Effector memory CD4-positive, alpha-beta T cell (primary cell): ENCODE measurements at regions not wholly inside any gene's neighbourhood (a gene's known extent, or its start where the extent isn't known, plus 50 kb on each side); places are given as distances from the start of the nearest gene placed in this dataset.

Source experiments
- DNase-seq, 3 donors: peaks; one replicate each; pipeline ENCODE4 v3.0.0-alpha.2; 2020
- H3K27ac ChIP-seq: 2 replicates; pipeline ENCODE4 v1.7.0; 2013; ENCODE audit warnings: mild to moderate bottlenecking, low read length, moderate library complexity; ENCODE audit not compliant: insufficient read depth, poor library complexity, severe bottlenecking
- H3K27me3 ChIP-seq: replicated peaks from 2 replicates; pipeline ENCODE4 v1.7.0; 2013; ENCODE audit warnings: mild to moderate bottlenecking, low read length; ENCODE audit not compliant: insufficient read depth, control insufficient read depth, poor library complexity, severe bottlenecking
- H3K36me3 ChIP-seq: 2 replicates; pipeline ENCODE4 v1.7.0; 2013; ENCODE audit warnings: mild to moderate bottlenecking, low read length, moderate library complexity; ENCODE audit not compliant: control insufficient read depth, insufficient read depth
- H3K4me1 ChIP-seq: 2 replicates; pipeline ENCODE4 v1.7.0; 2013; ENCODE audit warnings: low read length, mild to moderate bottlenecking; ENCODE audit not compliant: control insufficient read depth, insufficient read depth, poor library complexity, severe bottlenecking
- H3K4me3 ChIP-seq: 2 replicates; pipeline ENCODE4 v1.7.0; 2013; ENCODE audit warnings: low read length, low read depth, mild to moderate bottlenecking; ENCODE audit not compliant: insufficient read depth, poor library complexity, severe bottlenecking
- H3K9me3 ChIP-seq: 2 replicates; pipeline ENCODE4 v1.7.0; 2013; ENCODE audit warnings: mild to moderate bottlenecking, low read length, moderate library complexity; ENCODE audit not compliant: control insufficient read depth

DNA sequence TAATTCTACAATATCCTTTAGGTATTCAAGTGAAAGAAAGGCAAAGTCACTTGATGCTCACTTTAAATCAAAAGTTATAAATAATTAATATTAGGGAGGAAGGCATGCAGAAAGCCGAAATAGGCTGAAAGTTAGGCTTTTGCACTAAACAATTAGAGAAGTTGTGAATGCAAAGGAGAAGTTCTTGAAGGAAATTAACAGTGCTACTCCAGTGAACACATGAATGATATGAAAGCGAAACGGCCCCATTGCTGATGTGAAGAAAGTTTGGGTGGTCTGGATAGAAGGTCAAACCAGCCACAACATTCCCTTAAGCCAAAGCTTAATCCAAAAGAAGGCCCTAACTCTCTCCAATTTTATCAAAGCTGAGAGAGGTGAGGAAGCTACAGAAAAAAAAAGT lies 103.1 kb upstream of the CXCR4 start:
- no peaks in the 10 kb centered on the region for H3K9me3 ChIP-seq
- H3K36me3 ChIP-seq, result no peaks in the 10 kb centered on the region
- H3K4me3 ChIP-seq, result no peak overlapping the region
- H3K27me3 ChIP-seq, result no peaks in the 10 kb centered on the region
- DNase-seq, result no peak
- H3K4me1 ChIP-seq, result peaks cover 8% of the 10 kb centered on the region
- no peak overlapping the region for H3K27ac ChIP-seq

DNA sequence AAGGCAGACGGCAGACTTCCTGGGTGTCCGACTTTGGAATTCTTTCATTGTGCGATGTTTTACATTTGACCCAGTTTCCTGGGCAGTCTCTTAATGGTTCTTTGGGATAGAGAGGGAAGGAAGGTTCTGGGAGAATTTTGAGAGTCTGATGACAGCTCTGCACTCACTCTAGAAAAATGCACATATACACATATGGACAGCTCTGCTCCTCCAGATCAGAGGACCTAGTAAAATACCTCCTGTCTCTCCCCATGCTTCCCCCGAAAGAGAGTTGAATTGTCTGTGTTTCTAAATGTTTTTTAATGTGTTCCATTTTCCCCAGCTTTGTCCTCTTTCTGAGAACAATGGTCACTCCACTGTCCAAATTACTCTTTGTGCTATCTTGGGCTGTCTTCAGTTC lies 102.0 kb upstream of the CXCR4 start:
- no peak overlapping the region for H3K4me3 ChIP-seq
- H3K27ac ChIP-seq, result no peak overlapping the region
- no peaks in the 10 kb centered on the region for H3K9me3 ChIP-seq
- DNase-seq, result no peak
- H3K4me1 ChIP-seq, result no peaks in the 10 kb centered on the region
- no peaks in the 10 kb centered on the region for H3K27me3 ChIP-seq
- no peaks in the 10 kb centered on the region for H3K36me3 ChIP-seq

DNA sequence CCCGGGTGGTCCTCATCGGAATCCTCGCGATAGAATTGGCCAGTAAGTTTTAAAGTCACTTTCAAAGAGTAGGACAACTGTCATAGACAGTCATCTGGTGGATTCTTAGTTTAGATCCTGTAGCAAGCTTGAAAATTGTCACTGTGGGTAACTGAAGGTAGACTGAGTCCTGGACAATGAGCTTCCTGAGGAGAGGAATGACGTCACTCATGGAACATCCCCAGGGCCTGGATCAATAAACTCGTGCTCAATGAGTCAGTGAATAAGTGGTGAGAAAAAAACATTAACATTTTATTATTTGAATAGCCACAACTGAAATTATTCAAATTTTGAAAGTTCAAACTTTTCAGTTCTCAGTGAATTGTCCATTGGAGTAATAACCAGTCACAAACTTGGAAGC lies 101.4 kb upstream of the CXCR4 start:
- Histone ChIP-seq H3K9me3 (no peaks in the 10 kb centered on the region), H3K36me3 (no peaks in the 10 kb centered on the region), H3K4me3 (no peak overlapping the region), H3K27ac (no peak overlapping the region), H3K4me1 (no peaks in the 10 kb centered on the region), H3K27me3 (no peaks in the 10 kb centered on the region)
- DNase-seq, result no peak

- DNase-seq, result no peak
- Histone ChIP-seq H3K27ac (no peak overlapping the region), H3K27me3 (no peaks in the 10 kb centered on the region), H3K4me1 (peaks cover 2% of the 10 kb centered on the region), H3K4me3 (no peak overlapping the region), H3K36me3 (no peaks in the 10 kb centered on the region), H3K9me3 (no peaks in the 10 kb centered on the region)
Observed at GRCh38 chr2:136217996-136218395, 100.0 kb upstream of the CXCR4 start.

- H3K9me3 ChIP-seq, result no peaks in the 10 kb centered on the region
- no peak overlapping the region for H3K4me3 ChIP-seq
- H3K36me3 ChIP-seq, result no peaks in the 10 kb centered on the region
- H3K4me1 ChIP-seq, result peaks cover 15% of the 10 kb centered on the region
- H3K27me3 ChIP-seq, result no peaks in the 10 kb centered on the region
- no peak overlapping the region for H3K27ac ChIP-seq
- no peak for DNase-seq
Observed at GRCh38 chr2:136215908-136216472, 98.0 kb upstream of the CXCR4 start.

DNA sequence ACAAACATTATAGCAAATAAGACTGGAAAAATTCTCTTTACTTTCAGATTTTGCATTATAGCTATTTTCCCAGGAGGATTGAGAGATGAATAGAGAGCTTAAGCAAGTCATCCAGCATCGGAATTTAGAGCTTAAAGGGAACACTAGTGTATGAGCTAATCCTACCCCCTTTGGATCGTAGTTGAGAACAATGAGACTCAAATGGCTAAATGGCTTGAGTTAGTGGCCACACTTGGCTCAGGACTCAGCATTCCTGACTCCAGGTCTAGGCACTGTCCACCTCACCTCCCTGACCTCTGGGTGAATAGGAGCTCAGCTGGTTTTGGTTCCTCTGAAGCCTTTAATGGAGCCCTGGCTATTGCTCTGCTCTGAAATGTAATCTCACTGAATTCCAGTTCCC lies 97.5 kb upstream of the CXCR4 start:
- no peaks in the 10 kb centered on the region for H3K36me3 ChIP-seq
- no peak for DNase-seq
- H3K4me3 ChIP-seq, result no peak overlapping the region

DNA sequence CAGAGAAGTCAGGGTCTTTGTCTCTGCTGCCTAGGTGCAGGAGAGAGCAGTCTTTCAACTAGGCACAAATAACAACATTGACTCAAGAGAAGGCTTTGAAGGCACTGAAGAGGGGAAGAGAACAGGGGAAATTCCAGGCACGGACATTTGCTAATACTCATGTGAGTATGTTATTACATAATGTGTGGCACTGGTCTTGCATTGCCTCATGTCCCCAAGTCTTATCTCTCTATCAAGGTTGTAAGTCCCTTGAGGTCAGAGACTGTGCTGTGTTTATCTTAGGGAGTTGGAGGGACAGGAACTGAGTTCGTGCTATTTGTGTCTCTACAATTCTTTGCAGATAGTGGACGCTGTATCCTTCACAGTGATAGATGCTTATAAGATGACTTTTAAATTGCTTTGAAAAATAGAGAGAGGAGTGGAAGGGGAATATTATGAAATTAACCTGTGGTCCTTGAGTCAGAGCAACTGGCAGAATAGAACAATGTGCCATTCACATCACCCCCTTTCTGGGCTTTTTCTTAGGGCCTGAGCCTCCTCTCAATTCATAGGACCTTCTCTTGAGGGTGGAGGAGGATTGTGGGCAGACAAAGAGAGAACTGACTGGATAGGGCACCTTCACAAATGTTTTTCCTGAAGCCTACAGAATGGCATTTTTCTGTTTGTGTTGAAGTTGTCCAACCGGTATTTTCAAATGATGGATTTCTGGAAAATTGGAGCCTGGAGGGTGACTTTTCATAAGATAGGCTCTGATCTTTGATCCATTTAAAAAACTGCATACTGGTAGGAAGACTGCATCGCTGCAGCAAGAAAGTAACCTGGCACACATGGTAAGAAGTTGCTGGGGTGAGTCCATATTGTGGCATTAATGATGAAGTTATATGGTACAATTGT lies 96.6 kb upstream of the CXCR4 start:
- no peaks in the 10 kb centered on the region for H3K27me3 ChIP-seq
- H3K36me3 ChIP-seq, result no peaks in the 10 kb centered on the region
- peaks cover 15% of the 10 kb centered on the region for H3K4me1 ChIP-seq
- no peak overlapping the region for H3K4me3 ChIP-seq
- no peaks in the 10 kb centered on the region for H3K9me3 ChIP-seq
- no peak overlapping the region for H3K27ac ChIP-seq
- DNase-seq, result no peak

More for the DNA sequence above, 97.5 kb upstream of the CXCR4 start:
- Histone ChIP-seq H3K27ac (no peak overlapping the region), H3K27me3 (no peaks in the 10 kb centered on the region), H3K4me1 (peaks cover 15% of the 10 kb centered on the region), H3K9me3 (no peaks in the 10 kb centered on the region)

GRCh38 chr2:136213836-136214235 lies 95.9 kb upstream of the CXCR4 start:
- H3K4me1 ChIP-seq, result peaks cover 15% of the 10 kb centered on the region
- H3K4me3 ChIP-seq, result no peak overlapping the region

DNA sequence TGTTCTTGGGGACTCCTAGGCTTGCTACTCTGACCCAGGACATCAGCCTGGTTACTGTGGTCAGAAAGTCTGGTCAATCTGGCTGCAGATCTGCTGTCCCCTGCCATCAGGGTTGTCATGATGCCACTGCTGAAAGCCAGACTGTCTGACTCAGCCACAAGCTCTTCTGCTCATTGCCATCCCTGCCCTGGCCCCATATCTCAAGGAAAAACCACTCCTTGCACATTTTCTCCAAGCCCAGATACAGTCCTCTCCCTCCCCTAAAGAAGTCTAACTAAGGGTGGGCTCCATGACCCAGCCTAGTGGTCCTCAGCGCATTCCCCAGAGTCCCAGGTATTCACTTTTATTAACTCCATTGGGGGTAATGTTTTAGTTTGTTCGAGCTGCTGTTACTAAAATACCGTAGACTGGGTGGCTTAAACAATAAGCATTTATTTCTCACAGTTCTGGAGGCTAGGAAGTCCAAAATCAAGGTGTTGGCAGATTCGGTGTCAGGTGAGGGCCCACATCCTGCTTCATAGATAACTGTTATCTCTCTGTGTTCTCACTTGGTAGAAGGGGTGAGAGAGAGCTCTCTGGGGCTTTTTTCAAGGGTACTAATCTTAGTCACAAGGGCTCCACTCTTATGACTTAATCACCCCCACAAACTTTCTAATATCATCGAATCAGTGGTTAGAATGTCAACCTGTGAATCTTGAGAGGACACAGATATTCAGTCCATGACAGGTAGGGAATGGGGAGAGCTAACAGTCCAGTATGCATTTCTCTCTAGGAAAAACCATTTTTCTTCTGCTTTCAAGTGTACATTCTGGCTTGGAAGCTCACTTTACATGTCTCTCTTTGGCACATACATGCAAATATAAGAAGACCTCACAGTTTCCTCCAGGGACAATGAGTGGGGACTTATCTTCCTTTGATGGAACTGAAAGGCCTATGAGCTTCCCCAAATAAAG lies 94.8 kb upstream of the CXCR4 start:
- Histone ChIP-seq H3K9me3 (no peaks in the 10 kb centered on the region), H3K36me3 (no peaks in the 10 kb centered on the region), H3K27ac (peak overlapping the region; percentile 57), H3K4me1 (peaks cover 15% of the 10 kb centered on the region), H3K27me3 (no peaks in the 10 kb centered on the region), H3K4me3 (no peak overlapping the region)
- peak; percentile 11 to 32 (median 15) for DNase-seq

More at GRCh38 chr2:136213836-136214235, 95.9 kb upstream of the CXCR4 start:
- no peaks in the 10 kb centered on the region for H3K27me3 ChIP-seq
- no peak overlapping the region for H3K27ac ChIP-seq
- H3K9me3 ChIP-seq, result no peaks in the 10 kb centered on the region
- no peak for DNase-seq
- H3K36me3 ChIP-seq, result no peaks in the 10 kb centered on the region
